Right lobe of liver (tissue), 6 donors: ENCODE measurements at regions not wholly inside any gene's neighbourhood (a gene's known extent, or its start where the extent isn't known, plus 50 kb on each side); places are given as distances from the start of the nearest gene placed in this dataset.

Experiments
- ATAC-seq, 4 donors: fragments of 200-7000 bp; cut with Tn5 transposase; one replicate each; pipeline ENCODE4 v1.9.1; 2020; ENCODE audit warnings: mild to moderate bottlenecking in 4 of 4, moderate library complexity in 4 of 4
- DNase-seq, 3 donors: peaks; one replicate each; pipeline ENCODE4 v3.0.0-alpha.2; 2020
- H3K27ac ChIP-seq, 3 donors: fragments of 200-600 bp; one replicate each; pipeline ENCODE4 v1.8.0; 2022
- H3K27me3 ChIP-seq, 2 donors: fragments of 200-600 bp; one replicate each; pipeline ENCODE4 v1.8.0; 2022
- H3K36me3 ChIP-seq, 4 donors: fragments of 200-600 bp; sonication (generic) in 1 of 4; one replicate each; pipeline versions ENCODE4 v1.5.1 to v1.8.0; 2017 to 2022; ENCODE audit warnings: control low read depth in 1 of 4
- H3K4me1 ChIP-seq, 4 donors: fragments of 200-600 bp; sonication (generic) in 1 of 4; one replicate each; pipeline versions ENCODE4 v1.5.1 to v1.8.0; 2017 to 2022; ENCODE audit warnings: control low read depth in 1 of 4
- H3K4me3 ChIP-seq, 3 donors: fragments of 200-600 bp; one replicate each; pipeline ENCODE4 v1.8.0; 2022
- H3K9me3 ChIP-seq, 4 donors: fragments of 200-600 bp; sonication (generic) in 1 of 4; one replicate each; pipeline versions ENCODE4 v1.5.1 to v1.8.0; 2017 to 2022; ENCODE audit warnings: control low read depth in 1 of 4
- POLR2A ChIP-seq: fragments of 450-650 bp; IDR thresholded peaks from one replicate; pipeline ENCODE4 v1.6.1; 2017; ENCODE audit warnings: antibody characterized with exemption, mild to moderate bottlenecking
- WGBS: methylation state at CpG from one replicate; pipeline ENCODE4 v1.1.6; 2018; ENCODE audit warnings: low coverage, low lambda C conversion rate; ENCODE audit not compliant: insufficient coverage; ENCODE audit errors: missing lambda C conversion rate; 5-methylcytosine and 5-hydroxymethylcytosine counted together
- intact Hi-C, 2 donors: fragments of 100-400 bp; cut with DNase I; formaldehyde crosslinking; loops; one replicate each; pipeline versions ENCODE4 v1.11.2 to v1.14.1; 2022
- TF ChIP-seq, protein P1 (sequence below), 4 donors: fragments of 200-600 bp in 3 of 4; fragments of 450-650 bp in 1 of 4; IDR thresholded peaks; one replicate each; pipeline versions ENCODE4 v1.5.1 to v1.8.0; 2016 to 2022; ENCODE audit warnings: antibody characterized with exemption in 4 of 4, mild to moderate bottlenecking in 2 of 4
- donor health status: DM: no; HTN: yes; CAD: no.
- donor health status: DM: no; HTN: no; CAD: no.
- donor health status: DM: no; HTN: no; CAD: no.
- donor health status: DM: no; HTN: yes; CAD: no.
- donor health status: DM: no; HTN: yes; CAD: no.

DNA sequence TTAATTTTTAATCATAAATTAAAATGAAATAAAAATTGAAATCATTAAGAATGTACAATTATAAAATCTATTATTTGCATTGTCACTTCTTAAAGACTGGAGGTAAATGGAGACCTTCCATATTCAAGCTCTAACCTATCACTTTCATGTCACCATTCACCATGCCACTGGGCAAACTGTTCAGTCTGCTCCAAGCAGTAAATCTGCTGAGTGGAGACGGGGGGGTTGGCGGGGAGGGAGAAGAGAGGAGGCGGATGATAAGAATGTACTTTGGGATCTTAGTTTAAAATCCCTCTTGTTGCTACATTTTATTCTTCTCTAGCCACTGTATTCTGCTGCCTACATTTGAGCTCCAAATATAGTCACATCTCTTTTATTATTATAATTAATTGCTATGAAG, 365.9 kb upstream of the NFIA start:
- no peak for ATAC-seq
- 63% methylated on average over 3 of the region's 3 CpGs for WGBS
- H3K4me1 ChIP-seq: no peaks in the 10 kb centered on the region
- no peaks in the 10 kb centered on the region for H3K9me3 ChIP-seq
- intact Hi-C loops: no loop called here
- no peak overlapping the region for H3K4me3 ChIP-seq
- TF ChIP-seq, protein P1, sequence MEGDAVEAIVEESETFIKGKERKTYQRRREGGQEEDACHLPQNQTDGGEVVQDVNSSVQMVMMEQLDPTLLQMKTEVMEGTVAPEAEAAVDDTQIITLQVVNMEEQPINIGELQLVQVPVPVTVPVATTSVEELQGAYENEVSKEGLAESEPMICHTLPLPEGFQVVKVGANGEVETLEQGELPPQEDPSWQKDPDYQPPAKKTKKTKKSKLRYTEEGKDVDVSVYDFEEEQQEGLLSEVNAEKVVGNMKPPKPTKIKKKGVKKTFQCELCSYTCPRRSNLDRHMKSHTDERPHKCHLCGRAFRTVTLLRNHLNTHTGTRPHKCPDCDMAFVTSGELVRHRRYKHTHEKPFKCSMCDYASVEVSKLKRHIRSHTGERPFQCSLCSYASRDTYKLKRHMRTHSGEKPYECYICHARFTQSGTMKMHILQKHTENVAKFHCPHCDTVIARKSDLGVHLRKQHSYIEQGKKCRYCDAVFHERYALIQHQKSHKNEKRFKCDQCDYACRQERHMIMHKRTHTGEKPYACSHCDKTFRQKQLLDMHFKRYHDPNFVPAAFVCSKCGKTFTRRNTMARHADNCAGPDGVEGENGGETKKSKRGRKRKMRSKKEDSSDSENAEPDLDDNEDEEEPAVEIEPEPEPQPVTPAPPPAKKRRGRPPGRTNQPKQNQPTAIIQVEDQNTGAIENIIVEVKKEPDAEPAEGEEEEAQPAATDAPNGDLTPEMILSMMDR (IDR thresholded peaks at IDR 0.05): no peak
- no peak for TF ChIP-seq POLR2A
- no peaks in the 10 kb centered on the region for H3K27me3 ChIP-seq
- H3K27ac ChIP-seq: no peak overlapping the region
- DNase-seq: no peak
- H3K36me3 ChIP-seq: no peaks in the 10 kb centered on the region

DNA sequence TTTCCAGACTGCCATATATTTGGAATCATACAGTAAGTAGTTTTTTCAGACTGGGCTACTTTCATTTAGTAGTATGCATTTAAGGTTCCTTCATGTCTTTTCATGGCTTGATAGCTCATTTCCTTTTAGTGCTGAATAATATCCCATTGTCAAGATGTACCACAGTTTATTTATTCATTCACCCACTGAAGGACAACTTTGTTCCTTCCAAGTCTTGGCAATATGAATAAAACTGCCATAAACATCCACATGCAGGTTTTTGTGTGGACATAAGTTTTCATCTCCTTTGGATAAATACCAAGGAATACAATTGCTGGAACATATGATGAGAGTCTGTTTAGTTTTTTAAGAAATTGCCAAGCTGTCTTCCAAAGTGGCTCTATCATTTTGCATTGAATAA, 366.4 kb upstream of the NFIA start:
- intact Hi-C loops: no loop called here
- Histone ChIP-seq H3K4me1 (no peaks in the 10 kb centered on the region), H3K9me3 (no peaks in the 10 kb centered on the region)

DNA sequence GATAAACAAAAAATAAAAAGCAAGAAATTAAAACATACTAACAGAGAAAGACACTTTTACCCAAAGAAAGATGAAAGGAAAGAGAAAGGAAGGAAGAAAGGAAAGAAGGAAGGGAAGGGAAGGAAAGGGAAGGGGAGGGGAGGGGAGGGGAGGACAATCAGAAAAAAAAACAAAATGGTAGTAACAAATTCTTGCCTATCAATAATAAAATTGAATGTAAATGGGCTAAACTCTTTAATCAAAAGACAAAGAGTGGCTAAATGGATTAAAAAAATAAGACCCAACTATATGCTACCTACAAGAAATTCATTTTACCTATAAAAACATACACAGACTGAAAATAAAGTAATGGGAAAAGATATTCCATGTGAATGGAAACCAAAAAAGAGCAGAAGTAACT, 372.9 kb upstream of the NFIA start:
- Histone ChIP-seq H3K27ac (no peak overlapping the region), H3K27me3 (no peaks in the 10 kb centered on the region), H3K4me3 (no peak overlapping the region), H3K9me3 (no peaks in the 10 kb centered on the region), H3K4me1 (no peaks in the 10 kb centered on the region), H3K36me3 (no peaks in the 10 kb centered on the region)
- intact Hi-C loops: no loop called here
- no peak for TF ChIP-seq POLR2A
- TF ChIP-seq, protein P1 (IDR thresholded peaks at IDR 0.05): no peak
- no peak for ATAC-seq
- no peak for DNase-seq

More for the DNA sequence above, 366.4 kb upstream of the NFIA start:
- Histone ChIP-seq H3K27me3 (no peaks in the 10 kb centered on the region), H3K27ac (no peak overlapping the region), H3K36me3 (no peaks in the 10 kb centered on the region), H3K4me3 (no peak overlapping the region)
- ATAC-seq (no peak), DNase-seq (no peak)
- TF ChIP-seq, protein P1 (IDR thresholded peaks at IDR 0.05): no peak
- TF ChIP-seq POLR2A: no peak

DNA sequence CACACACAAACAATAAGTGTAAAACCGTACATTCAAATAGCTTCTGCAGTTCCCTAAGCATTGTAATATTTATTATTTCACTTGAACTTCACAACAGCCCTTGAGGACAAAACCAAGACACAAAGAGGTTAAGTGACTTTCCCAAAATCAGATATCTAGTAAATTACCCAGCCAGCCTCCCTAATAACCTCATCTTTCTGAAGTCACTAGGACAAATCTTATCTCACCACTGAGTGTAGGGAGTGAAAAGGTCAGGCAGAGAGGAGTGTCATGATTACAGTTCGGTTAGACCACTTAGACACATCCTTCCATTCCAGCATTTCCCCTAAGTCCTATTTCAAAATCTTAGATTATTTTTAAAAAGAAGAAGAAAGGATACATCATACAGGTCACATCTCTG, 377.3 kb upstream of the NFIA start:
- DNase-seq: no peak
- TF ChIP-seq, protein P1 (IDR thresholded peaks at IDR 0.05): no peak
- no peak for TF ChIP-seq POLR2A
- no peaks in the 10 kb centered on the region for H3K27me3 ChIP-seq
- 40% methylated on average over 2 of the region's 2 CpGs for WGBS
- H3K4me1 ChIP-seq: no peaks in the 10 kb centered on the region
- H3K4me3 ChIP-seq: no peak overlapping the region
- ATAC-seq: no peak
- intact Hi-C loops: no loop called here
- H3K36me3 ChIP-seq: no peaks in the 10 kb centered on the region
- H3K27ac ChIP-seq: no peak overlapping the region
- no peaks in the 10 kb centered on the region for H3K9me3 ChIP-seq

DNA sequence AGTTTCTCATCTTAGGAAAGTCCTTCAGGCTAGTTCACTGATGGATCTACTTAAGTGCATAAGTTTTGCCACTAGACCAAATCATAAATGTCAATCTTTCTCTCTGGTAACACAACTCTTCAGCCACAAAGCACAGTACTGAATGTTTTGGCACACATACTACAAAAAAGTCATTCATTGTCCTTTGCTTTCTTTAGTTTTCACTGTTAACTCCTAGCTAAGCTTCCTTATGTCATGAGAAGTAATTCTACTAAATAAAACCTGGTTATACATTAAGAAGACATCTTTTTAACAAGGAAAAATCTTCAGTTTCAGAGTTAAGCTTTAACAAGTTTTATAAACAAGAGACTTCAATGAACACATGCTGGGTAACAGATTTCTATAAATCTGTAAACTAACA, 379.2 kb upstream of the NFIA start:
- no peak overlapping the region for H3K4me3 ChIP-seq
- H3K9me3 ChIP-seq: no peaks in the 10 kb centered on the region
- TF ChIP-seq POLR2A: no peak
- TF ChIP-seq, protein P1 (IDR thresholded peaks at IDR 0.05): no peak
- H3K27ac ChIP-seq: no peak overlapping the region
- DNase-seq (no peak), ATAC-seq (no peak)
- no peaks in the 10 kb centered on the region for H3K27me3 ChIP-seq
- no peaks in the 10 kb centered on the region for H3K36me3 ChIP-seq
- intact Hi-C loops: no loop called here
- H3K4me1 ChIP-seq: no peaks in the 10 kb centered on the region
